ENCODE measurements at regions not wholly inside any gene's neighbourhood (a gene's known extent, or its start where the extent isn't known, plus 50 kb on each side); places are given as distances from the start of the nearest gene placed in this dataset.

DNA sequence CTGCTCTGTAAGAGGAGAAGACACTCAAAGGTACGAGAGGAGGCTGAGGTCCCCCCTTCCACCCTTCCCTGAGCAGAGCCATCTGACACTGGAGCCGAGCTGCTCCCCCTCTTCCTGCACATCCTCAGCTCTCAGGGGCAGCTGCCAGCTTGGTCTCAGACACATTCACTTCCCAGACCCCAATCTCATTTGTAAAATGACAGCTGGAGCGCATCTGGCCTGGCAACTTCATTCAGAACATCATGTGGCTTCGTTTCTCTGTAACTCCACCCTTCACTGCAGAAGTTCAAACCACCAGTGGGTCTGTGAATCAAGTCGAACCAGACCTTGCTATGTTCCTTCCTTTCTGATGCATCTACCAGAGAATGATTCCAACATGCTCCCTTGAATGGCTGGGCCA lies 145.6 kb upstream of the CDH4 start:
- TF ChIP-seq TAF1 (IDR thresholded peaks at IDR 0.05; ENCODE audit: borderline replicate concordance, insufficient read depth, low read length) (no peak), SIN3A (IDR thresholded peaks at IDR 0.05; ENCODE audit: borderline replicate concordance, insufficient read depth, low read length) (no peak)

Data from PFSK-1 (cell line).